ENCODE measurements at regions not wholly inside any gene's neighbourhood (a gene's known extent, or its start where the extent isn't known, plus 50 kb on each side); places are given as distances from the start of the nearest gene placed in this dataset.

- TF ChIP-seq CTCF (conservative IDR thresholded peaks at IDR 0.05 in 1 of 2, IDR thresholded peaks at IDR 0.05 in 1 of 2; ENCODE audit: low read depth in 1 of 2, low read length in 2 of 2): no peak
- no peak for TF ChIP-seq EZH2 (IDR thresholded peaks at IDR 0.05; ENCODE audit: low read length, missing control alignments)
Measured at GRCh38 chr5:3199962-3200755, 395.5 kb upstream of the IRX1 start.
